NT2/D1 (cell line): ENCODE measurements at regions not wholly inside any gene's neighbourhood (a gene's known extent, or its start where the extent isn't known, plus 50 kb on each side); places are given as distances from the start of the nearest gene placed in this dataset.

Experiments used
- YY1 ChIP-seq: IDR thresholded peaks from 2 replicates; pipeline ENCODE4 v1.6.1; 2011; ENCODE audit not compliant: insufficient read length, insufficient read depth
- ZNF274 ChIP-seq: IDR thresholded peaks from 2 replicates; pipeline ENCODE4 v1.6.1; 2011; ENCODE audit warnings: mild to moderate bottlenecking, low read depth, low read length

GRCh38 chr2:35204323-35204722 is 1151.3 kb upstream of the CRIM1 start:
- TF ChIP-seq YY1: no peak
- TF ChIP-seq ZNF274: no peak
